NOMO-1 treated with DMSO at 0.1 percent for 48 hours (cell line): ENCODE measurements at regions not wholly inside any gene's neighbourhood (a gene's known extent, or its start where the extent isn't known, plus 50 kb on each side); places are given as distances from the start of the nearest gene placed in this dataset.

Source experiments
- DNase-seq: peaks from one replicate; lab custom pipeline; 2025; ENCODE audit not compliant: unreplicated experiment; lab: John Stamatoyannopoulos, UW

DNA sequence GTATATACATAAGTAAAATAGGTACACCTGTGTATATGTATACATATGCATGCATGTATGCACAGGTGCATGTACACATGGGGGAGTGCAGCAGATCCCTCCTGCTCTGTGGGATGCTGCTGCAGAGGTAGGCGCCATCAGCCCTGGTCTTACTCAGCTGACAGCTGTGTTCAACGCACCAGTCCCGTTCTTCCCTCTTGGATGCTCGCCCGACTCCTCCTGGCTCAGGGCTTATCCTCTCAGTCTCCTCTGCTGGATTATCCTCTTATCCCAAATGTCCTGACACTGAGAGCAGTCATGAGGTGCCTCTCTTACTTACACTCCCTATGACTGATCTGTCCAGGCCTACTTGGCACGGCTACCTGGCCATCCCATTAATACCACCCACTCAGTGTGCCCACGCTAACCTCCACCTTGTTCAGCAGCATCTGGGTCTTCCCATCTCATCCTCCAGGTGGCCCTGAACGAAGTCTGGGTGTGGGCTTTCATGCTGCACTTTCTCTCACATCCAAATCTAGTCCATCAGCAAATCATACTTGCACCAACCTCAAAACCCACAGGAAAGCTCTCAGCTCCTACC is 357.1 kb downstream of the TCERG1L start:
- no peak for DNase-seq

- no peak for DNase-seq
These were observed 355.3 kb downstream of the TCERG1L start for GRCh38 chr10:130956251-130956650.

GRCh38 chr10:130957423-130957822 is 354.1 kb downstream of the TCERG1L start:
- no peak for DNase-seq

DNA sequence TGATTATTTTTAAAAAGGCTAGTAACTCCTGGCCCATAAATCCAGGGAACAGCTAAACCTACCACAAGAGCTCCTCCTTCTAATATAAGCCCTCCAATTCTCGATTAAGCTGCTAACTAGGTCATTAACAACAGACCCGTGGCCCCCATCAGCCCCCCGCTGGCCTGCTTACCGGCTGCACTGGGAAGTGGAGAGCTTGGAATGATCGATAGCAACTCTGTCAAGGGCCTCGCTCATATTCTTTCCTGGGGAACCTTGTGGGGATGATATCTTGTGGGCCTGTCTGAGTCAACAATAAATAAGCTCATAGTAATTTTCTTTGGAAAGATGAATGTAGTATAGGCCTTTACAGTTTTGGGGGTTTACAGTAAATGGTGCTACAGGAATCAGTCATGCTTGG is 353.5 kb downstream of the TCERG1L start:
- DNase-seq: no peak

DNA sequence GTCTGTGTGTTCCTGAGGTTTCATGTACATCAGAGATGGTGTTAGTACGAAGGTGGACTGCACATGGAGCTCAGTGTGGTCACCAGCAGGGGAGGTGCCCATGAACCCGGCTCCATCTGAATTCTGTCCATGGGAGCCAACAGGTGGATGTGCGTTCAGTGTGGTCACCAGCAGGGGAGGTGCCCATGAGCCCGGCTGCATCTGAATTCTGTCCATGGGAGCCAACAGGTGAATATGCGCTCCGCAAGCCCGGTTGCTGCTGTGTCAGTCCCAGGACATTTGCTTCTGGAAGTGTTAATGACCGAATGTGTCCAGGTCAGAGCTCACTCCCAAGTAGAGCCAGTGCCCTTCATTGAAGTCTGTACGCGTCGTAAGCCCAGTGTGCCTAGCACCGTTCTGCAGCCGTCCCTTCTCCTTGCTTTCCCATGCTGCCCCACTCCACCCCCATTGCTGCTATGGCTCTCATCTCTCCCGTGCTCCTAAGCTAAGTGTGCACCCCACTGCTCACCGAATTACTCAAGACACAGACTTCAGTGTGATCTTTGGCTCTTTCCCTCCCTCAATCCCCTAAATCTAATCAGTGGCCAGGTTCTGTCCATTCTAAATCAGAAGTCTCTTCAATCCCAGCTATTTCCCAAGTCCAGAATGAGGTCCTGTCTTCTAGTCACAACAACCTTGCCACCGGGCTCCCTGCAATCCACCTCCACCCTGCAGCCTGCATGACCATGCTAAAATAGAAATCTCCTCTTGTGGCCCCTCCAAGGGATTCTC is 352.4 kb downstream of the TCERG1L start:
- no peak for DNase-seq

DNA sequence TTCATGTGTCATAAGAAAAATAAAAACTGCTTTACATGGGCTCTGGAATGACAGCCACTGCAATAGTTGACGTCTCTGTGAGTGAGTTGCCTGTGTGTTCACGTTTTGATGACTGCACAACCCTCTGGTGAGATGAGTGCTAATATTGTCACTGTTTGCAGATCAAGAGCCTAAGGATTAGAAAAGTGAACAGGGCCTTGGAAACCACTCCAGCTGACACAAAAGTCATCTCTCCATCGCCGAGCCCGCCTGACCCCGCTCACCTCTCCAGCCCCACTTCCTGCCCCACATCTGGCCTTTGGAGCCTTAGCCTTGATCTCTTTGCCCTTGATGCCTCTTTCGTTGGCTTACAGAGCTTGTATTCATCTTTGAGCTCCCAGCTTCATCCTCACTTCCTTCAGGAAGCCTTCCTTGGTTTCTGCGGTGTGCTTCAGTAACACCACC is 351.7 kb downstream of the TCERG1L start:
- DNase-seq: no peak

- no peak for DNase-seq
These were observed 351.0 kb downstream of the TCERG1L start for GRCh38 chr10:130960531-130960930.

DNA sequence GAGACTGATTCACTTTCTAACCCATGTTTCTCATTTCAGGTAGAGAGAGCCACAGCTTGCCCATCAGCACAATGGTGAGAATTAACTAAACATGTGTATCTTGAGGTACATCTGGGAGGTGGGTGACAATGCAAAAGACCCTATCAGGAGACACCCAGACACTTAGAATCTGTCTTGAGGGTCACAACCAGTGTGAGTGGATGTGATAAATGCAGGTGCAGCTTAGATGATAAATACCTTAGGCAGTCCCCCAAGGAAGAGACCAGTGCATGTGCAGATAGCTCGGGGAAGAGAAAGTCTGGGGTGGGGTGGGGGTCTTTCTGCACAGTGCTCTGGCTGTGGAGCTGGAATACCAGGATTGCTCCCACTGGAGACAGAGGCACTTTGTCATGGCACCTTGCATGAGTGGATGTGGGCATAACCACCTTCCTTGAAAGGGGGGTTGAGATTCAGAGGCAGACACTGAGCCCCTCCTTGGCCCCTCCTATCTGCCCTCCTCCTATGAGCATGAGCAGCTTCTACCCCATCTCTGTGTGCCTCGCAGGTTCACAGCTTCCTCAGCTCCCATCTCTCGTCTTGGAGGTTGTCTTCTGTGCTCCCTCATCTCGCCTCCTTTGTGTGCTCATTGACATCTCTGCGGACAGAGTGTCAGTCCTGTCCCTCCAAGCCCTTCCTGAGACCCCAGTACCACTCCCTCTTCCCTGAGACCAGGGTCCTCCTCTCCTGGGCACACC is 349.8 kb downstream of the TCERG1L start:
- DNase-seq: no peak

DNA sequence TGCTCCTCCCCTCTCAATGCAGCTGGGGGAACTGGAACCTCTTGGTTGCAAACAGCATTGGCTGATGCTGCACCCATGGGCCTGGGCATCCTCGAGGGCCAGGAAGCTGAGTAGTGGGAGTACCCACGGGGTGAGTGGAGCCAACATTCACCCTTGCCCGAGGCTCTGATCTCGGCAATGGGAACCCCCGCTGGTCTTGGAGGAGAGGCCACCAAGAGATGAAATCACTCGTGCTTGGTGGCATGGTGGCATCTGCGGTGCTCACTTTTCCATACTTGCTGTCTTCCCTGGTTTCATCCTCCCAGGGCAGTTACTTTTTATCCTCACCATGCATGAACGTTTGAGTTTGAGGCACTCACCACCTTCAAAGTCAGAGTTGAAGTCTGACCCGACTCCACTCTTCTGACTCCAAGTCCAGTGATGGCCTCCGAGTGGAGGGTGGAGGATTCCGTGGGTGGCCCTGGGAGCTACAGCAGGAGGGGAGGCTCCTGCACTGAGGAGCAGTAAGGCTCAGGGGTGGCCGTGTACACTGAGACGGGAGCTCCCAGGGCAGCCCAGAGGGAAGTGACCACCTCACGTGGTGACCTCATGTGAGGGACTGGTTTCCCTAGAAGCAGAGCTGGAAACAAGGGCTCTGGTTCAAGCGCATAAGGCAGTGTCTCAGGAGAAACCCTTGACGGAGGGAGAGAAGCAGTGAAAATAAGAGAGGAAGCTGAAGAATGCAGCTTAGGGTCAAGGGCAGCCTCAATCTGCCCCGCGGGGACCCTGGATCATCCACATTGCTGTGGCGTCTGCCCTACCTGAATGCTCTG is 349.1 kb downstream of the TCERG1L start:
- DNase-seq: no peak

DNA sequence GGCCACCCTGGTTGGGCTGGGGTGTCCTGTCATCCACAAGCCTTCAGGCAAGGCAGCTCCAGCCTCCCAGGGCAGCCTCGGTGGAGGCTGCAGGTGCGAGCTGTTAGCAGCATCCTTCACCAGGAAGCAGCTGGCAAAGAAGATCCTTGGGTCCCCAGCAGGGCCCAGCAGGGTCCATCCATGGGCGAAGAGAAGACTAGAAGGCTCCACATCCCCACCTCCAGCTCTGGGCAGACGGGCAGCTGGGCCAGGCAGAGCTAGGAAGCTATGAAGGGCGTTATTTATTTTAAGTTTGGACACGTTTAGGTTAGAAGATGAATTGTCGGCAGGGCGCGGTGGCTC is 348.5 kb downstream of the TCERG1L start:
- DNase-seq: no peak

DNA sequence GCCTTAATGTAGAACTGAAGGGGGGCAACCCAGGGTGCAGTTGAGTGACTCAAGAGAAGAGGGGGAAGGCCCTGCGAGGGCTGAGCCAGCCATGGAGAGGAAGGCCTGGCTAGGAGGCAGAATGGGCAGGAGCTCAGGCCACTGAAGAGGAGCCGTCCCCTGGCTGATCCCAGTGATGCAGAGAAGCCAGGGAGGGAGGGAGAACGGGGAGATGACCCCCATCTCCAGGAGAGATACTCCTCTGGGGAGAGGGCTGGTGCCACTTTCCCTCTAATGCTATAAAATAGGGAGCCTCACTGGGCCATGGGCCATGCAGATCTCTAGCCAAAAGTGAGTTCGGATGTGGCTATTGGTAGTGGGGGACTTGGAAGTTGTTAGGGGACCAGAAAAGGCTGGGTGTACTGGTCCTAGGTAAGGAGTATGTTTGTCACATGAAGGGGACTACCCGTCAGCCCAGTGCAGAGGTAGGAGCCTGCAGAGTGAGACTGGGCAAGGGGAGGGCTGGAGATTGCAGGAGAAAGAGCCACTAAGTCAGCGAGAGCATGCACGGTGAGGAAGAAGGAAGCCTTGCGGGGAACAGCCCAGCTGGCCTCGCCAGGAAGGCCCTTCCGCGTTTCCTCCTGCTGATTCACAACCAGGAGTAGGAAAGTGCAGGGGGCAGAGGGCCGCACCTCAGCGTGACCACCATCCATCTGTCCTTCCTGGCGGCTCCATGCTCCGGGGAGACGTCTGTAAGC is 347.6 kb downstream of the TCERG1L start:
- DNase-seq: no peak

- no peak for DNase-seq
These were observed 346.8 kb downstream of the TCERG1L start for GRCh38 chr10:130964771-130965170.

DNA sequence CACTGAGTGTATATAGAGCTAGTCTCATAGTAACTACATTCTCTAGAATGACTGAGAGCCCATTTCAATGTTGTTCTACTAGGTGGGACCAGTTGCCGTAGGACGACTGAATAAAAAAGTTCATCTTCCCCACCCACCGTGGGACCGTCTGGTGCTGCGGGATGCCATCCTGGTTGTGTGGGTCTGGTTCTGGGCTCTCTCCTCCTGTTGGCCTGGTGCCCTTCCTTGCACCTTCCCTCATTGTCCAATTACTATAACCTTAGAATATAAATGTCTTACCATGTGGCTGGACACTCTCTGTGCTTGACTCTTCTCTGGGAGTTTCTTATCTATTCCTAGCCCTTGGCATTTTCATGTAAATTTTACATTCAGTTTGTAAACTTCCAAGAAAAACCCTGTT is 344.4 kb downstream of the TCERG1L start:
- DNase-seq: no peak

- DNase-seq: no peak
These were observed 343.7 kb downstream of the TCERG1L start for GRCh38 chr10:130967784-130968183.

GRCh38 chr10:130968511-130968910 is 343.0 kb downstream of the TCERG1L start:
- DNase-seq: no peak

- DNase-seq: no peak
These were observed 342.6 kb downstream of the TCERG1L start for GRCh38 chr10:130968964-130969363.

DNA sequence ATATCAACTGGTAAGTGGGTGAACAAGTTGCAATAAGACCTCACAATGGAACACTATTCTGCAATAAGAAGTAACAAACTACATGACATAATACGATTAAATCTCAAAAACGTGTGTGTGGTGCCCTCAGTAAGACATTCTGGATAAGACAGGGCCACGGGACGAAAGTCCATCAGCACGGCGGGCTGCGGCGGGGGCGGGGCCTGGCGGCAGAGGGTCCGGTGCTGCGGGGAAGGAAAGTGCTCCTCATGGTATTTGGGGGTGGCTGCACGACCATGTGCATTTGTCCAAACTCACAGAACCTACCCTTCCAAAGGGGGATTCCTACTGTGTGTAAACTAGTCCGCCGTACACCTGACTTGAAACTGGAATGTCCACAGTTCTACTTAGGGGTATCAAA is 341.8 kb downstream of the TCERG1L start:
- DNase-seq: no peak

- no peak for DNase-seq
These were observed 341.0 kb downstream of the TCERG1L start for GRCh38 chr10:130970341-130971122.

GRCh38 chr10:130971123-130971435 is 340.4 kb downstream of the TCERG1L start:
- no peak for DNase-seq
